ENCODE measurements at regions not wholly inside any gene's neighbourhood (a gene's known extent, or its start where the extent isn't known, plus 50 kb on each side); places are given as distances from the start of the nearest gene placed in this dataset.

DNA sequence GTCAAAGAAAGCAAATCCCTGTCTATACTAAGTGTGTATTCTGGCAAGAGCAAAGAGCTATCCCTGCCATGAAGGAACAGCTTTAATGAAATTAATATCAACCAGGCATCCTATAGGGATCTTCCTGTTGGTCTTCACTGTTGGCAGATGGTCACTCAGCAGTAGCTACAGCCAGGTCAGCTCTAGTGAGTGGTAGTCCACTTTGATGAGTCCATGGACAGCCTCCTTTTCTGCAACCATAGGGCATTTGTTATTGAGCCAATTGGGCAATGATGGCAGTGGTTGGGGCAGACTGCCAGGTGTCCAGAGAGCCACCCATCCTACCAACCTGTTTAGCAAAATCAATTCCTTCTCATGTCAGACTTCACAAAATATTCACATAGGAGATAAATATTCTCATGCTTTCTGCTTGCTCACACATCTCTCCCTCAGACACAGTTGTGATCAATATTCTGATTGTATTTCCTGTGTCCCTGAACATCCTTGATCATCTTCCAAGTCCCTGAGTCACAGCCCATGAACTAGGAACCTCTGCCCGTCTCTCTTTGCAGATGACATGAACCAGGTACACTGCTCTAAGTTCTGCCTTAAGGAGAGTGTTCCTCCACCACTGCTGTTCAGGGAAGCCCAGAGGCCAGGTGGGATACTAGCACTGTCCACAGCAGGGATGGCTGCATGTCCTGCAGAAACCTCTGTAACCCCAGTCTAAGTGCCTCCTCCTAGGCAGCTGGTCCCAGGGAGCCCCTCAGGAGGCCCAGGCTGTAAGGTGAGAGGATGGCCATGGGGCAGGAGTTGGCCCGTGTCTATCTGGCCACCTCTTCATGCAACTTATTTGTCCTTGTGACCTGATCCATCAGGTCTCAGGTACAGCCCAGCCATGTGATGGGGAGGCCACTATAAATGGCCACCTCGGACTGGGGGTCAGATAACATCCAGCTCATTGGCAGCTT, 74.2 kb upstream of the IGLL5 start:
- no peak for TF ChIP-seq EZH2 (IDR thresholded peaks at IDR 0.05; ENCODE audit: borderline replicate concordance, insufficient read depth, low read depth, low read length, poor library complexity, severe bottlenecking)
- TF ChIP-seq, protein P1, sequence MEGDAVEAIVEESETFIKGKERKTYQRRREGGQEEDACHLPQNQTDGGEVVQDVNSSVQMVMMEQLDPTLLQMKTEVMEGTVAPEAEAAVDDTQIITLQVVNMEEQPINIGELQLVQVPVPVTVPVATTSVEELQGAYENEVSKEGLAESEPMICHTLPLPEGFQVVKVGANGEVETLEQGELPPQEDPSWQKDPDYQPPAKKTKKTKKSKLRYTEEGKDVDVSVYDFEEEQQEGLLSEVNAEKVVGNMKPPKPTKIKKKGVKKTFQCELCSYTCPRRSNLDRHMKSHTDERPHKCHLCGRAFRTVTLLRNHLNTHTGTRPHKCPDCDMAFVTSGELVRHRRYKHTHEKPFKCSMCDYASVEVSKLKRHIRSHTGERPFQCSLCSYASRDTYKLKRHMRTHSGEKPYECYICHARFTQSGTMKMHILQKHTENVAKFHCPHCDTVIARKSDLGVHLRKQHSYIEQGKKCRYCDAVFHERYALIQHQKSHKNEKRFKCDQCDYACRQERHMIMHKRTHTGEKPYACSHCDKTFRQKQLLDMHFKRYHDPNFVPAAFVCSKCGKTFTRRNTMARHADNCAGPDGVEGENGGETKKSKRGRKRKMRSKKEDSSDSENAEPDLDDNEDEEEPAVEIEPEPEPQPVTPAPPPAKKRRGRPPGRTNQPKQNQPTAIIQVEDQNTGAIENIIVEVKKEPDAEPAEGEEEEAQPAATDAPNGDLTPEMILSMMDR (IDR thresholded peaks at IDR 0.05) = no peak
- ATAC-seq (ENCODE audit: low read depth) = no peak
- H3K27ac Mint-ChIP-seq = peak overlapping the region; percentile 41
- Histone ChIP-seq H3K27ac (ENCODE audit: low read length in 2 of 2) (no peak overlapping the region), H4K20me1 (ENCODE audit: control insufficient read depth, insufficient read depth, low read length, poor library complexity, severe bottlenecking) (no peaks in the 10 kb centered on the region), H3K9me3 (ENCODE audit: control extremely low read depth in 1 of 3, control insufficient read depth in 2 of 3, insufficient read depth in 1 of 3, low read length in 2 of 3) (peaks cover 0 to 46% (median 0%) of the 10 kb centered on the region in 3 donors), H3K27me3 (replicated peaks in 1 of 4; ENCODE audit: control extremely low read depth in 1 of 4, control insufficient read depth in 3 of 4, insufficient read depth in 4 of 4, low read length in 3 of 4) (peaks cover 0 to 9% (median 0%) of the 10 kb centered on the region in 4 experiments), H3K79me2 (ENCODE audit: control insufficient read depth, insufficient read depth, low read length) (no peaks in the 10 kb centered on the region), H3K4me3 (ENCODE audit: control extremely low read depth in 1 of 5, extremely low read depth in 1 of 5, insufficient read depth in 1 of 5, low read depth in 2 of 5, low read length in 4 of 5) (no peak overlapping the region), H3K36me3 (replicated peaks in 1 of 2; ENCODE audit: control extremely low read depth in 1 of 2, control insufficient read depth in 1 of 2, extremely low read depth in 1 of 2, insufficient read depth in 2 of 2, low read length in 1 of 2) (no peaks in the 10 kb centered on the region), H2AFZ (ENCODE audit: insufficient read depth, low read depth, low read length, poor library complexity, severe bottlenecking) (no peak overlapping the region), H3K4me2 (replicated peaks; ENCODE audit: low read depth, low read length, poor library complexity, severe bottlenecking) (no peak overlapping the region), H3K9ac (ENCODE audit: low read length) (no peak overlapping the region), H3K4me1 (ENCODE audit: control insufficient read depth in 2 of 2, insufficient read depth in 2 of 2, low read length in 2 of 2) (peaks cover 10 to 35% of the 10 kb centered on the region in 2 donors)
- intact Hi-C loops (cut with micrococcal nuclease) = no loop called here
- H3K4me3 Mint-ChIP-seq = no peak overlapping the region
- no peaks in the 10 kb centered on the region for H3K9me3 Mint-ChIP-seq (ENCODE audit: insufficient read depth)
- DNase-seq = no peak
- 94% methylated on average over 3 of the region's 3 CpGs for WGBS (ENCODE audit: insufficient coverage)
- POLR2A ChIA-PET = no interaction called here
- CTCF ChIA-PET = interaction anchor here (1.8 to 13.1 kb wide), 7 partner anchors 10 to 143 kb away, joined by 5 to 236 read pairs (median 11); partner anchors contain the start of gene IGLL5
- H3K4me1 Mint-ChIP-seq = peaks cover 30% of the 10 kb centered on the region
- no peaks in the 10 kb centered on the region for H3K27me3 Mint-ChIP-seq
